CD8-positive, alpha-beta memory T cell (primary cell): ENCODE measurements at regions not wholly inside any gene's neighbourhood (a gene's known extent, or its start where the extent isn't known, plus 50 kb on each side); places are given as distances from the start of the nearest gene placed in this dataset.
"Not testable (repeated sequence)": the region's sequence is repeated elsewhere in the genome, so short reads cannot be mapped to it uniquely, and the experiment has no call there.

Experiments
- CTCF ChIA-PET: fragments of 350-600 bp; sonication (Branson Sonifier 250); formaldehyde crosslinking; loops from one replicate; lab custom pipeline; 2021; ENCODE audit warnings: antibody characterized with exemption; lab: Charles Lee
- POLR2A ChIA-PET: fragments of 350-600 bp; sonication (Branson Sonifier 250); formaldehyde crosslinking; loops from one replicate; lab custom pipeline; 2021; ENCODE audit warnings: antibody characterized with exemption; lab: Charles Lee
- DNase-seq, 5 donors: peaks; one replicate each; pipeline versions ENCODE4 v3.0.0 to v3.0.0-alpha.2; 2020 to 2022; ENCODE audit warnings: mixed read lengths in 1 of 5
- H3K27ac ChIP-seq: one replicate; pipeline ENCODE4 v1.7.0; 2013; ENCODE audit warnings: low read depth, mild to moderate bottlenecking, low read length, moderate library complexity
- H3K27me3 ChIP-seq: 2 replicates; pipeline ENCODE4 v1.7.0; 2013; ENCODE audit warnings: low read length, mild to moderate bottlenecking; ENCODE audit not compliant: insufficient read depth, poor library complexity, severe bottlenecking
- H3K36me3 ChIP-seq: 2 replicates; pipeline ENCODE4 v1.7.0; 2013; ENCODE audit warnings: mild to moderate bottlenecking, low read length, moderate library complexity; ENCODE audit not compliant: insufficient read depth
- H3K4me1 ChIP-seq: 2 replicates; pipeline ENCODE4 v1.7.0; 2013; ENCODE audit warnings: mild to moderate bottlenecking, low read length, moderate library complexity; ENCODE audit not compliant: insufficient read depth
- H3K4me3 ChIP-seq: 2 replicates; pipeline ENCODE4 v1.7.0; 2013; ENCODE audit warnings: mild to moderate bottlenecking, low read length
- H3K9me3 ChIP-seq: 2 replicates; pipeline ENCODE4 v1.7.0; 2013; ENCODE audit warnings: mild to moderate bottlenecking, low read length
- H3K27ac Mint-ChIP-seq, 8 donors: one replicate each; pipeline ENCODE4 v1.8.0; 2020 to 2021; ENCODE audit warnings: mixed read lengths in 8 of 8, mild to moderate bottlenecking in 6 of 8, inconsistent platforms in 3 of 8, moderate library complexity in 3 of 8
- H3K27me3 Mint-ChIP-seq, 2 donors: one replicate each; pipeline ENCODE4 v1.8.0; 2020 to 2021; ENCODE audit warnings: mixed read lengths in 2 of 2, mild to moderate bottlenecking in 1 of 2, moderate library complexity in 1 of 2
- H3K36me3 Mint-ChIP-seq, 3 donors: one replicate each; pipeline ENCODE4 v1.8.0; 2020 to 2021; ENCODE audit warnings: mixed read lengths in 3 of 3, inconsistent platforms in 1 of 3, mild to moderate bottlenecking in 1 of 3
- H3K4me1 Mint-ChIP-seq, 3 donors: one replicate each; pipeline ENCODE4 v1.8.0; 2020 to 2021; ENCODE audit warnings: mixed read lengths in 3 of 3, inconsistent platforms in 1 of 3, mild to moderate bottlenecking in 1 of 3
- H3K4me3 Mint-ChIP-seq, 7 donors: one replicate each; pipeline ENCODE4 v1.8.0; 2020 to 2021; ENCODE audit warnings: mixed read lengths in 7 of 7, mild to moderate bottlenecking in 6 of 7, moderate library complexity in 4 of 7, inconsistent platforms in 2 of 7
- H3K9me3 Mint-ChIP-seq, 5 donors: one replicate each; pipeline ENCODE4 v1.8.0; 2020 to 2022; ENCODE audit warnings: mixed read lengths in 5 of 5, mild to moderate bottlenecking in 3 of 5, moderate library complexity in 2 of 5, inconsistent platforms in 1 of 5

DNA sequence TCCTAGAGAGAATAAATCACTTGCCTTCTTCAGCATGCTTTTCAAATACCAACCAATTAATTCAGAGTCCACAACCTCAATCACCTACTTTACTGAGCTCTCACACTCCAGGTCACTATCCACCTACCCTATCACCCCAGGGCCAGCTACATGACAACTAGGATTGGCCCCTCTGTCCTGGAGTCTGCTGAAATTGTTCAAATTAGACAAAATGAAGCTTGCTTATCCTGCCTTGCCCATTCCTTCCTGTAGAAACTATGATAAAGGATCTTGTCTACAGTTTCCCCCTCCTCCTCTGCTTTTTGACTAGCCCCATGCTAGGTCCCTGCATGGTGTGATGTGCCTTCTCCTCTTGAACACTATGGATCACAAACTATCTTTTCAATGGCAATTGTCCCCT is 94.5 kb downstream of the JRKL start:
- Mint-ChIP-seq H3K36me3 (no peaks in the 10 kb centered on the region), H3K4me3 (no peak overlapping the region), H3K27me3 (peaks cover 18 to 34% of the 10 kb centered on the region in 2 donors), H3K9me3 (no peaks in the 10 kb centered on the region), H3K27ac (no peak overlapping the region), H3K4me1 (no peaks in the 10 kb centered on the region)
- no peak overlapping the region for H3K27ac ChIP-seq
- H3K9me3 ChIP-seq = no peaks in the 10 kb centered on the region
- no peak overlapping the region for H3K4me3 ChIP-seq
- POLR2A ChIA-PET = no interaction called here
- CTCF ChIA-PET = no interaction called here
- H3K4me1 ChIP-seq = no peaks in the 10 kb centered on the region
- no peak for DNase-seq
- H3K27me3 ChIP-seq = no peaks in the 10 kb centered on the region
- H3K36me3 ChIP-seq = no peaks in the 10 kb centered on the region

DNA sequence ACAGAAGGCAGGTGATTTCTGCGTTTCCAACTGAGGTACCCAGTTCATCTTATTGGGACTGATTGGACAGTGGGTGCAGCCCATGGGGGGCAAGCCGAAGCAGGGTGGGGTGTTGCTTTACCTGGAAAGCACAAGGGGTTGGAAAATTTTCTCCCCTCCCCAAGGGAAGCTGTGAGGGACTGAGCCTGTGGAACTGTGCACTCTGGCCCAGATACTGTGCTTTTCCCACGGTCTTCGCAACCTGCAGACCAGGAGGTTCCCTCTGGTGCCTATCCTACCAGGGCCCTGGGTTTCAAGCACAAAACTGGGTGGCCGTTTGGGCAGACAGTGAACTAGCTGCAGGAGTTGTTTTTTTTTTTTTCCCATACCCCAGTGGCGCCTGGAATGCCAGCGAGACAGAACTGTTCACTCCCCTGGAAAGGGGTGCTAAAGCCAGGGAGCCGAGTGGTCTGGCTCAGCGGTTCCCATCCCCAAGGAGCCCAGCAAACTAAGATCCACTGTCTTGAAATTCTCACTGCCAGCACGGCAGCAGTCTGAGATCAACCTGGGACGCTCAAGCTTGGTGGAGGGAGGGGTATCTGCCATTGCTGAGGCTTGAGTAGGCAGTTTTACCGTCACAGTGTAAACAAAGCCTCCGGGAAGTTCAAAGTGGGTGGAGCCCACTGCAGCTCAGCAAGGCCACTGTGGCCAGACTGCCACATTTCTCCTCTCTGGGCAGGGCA is 97.2 kb downstream of the JRKL start:
- Mint-ChIP-seq H3K4me3 (no peak overlapping the region), H3K27ac (no peak overlapping the region), H3K4me1 (no peaks in the 10 kb centered on the region), H3K9me3 (no peaks in the 10 kb centered on the region), H3K36me3 (no peaks in the 10 kb centered on the region), H3K27me3 (peaks cover 22 to 40% of the 10 kb centered on the region in 2 donors)
- no peak for DNase-seq
- Histone ChIP-seq H3K4me3 (no peak overlapping the region), H3K27ac (peak overlapping the region; percentile 12), H3K36me3 (no peaks in the 10 kb centered on the region), H3K4me1 (no peaks in the 10 kb centered on the region), H3K27me3 (no peaks in the 10 kb centered on the region), H3K9me3 (no peaks in the 10 kb centered on the region)
- ChIA-PET POLR2A (no interaction called here), CTCF (interaction anchor here (1.5 kb wide), 1 partner anchor 23 kb away, joined by 4 read pairs; no protein-coding TSS in a partner anchor)

DNA sequence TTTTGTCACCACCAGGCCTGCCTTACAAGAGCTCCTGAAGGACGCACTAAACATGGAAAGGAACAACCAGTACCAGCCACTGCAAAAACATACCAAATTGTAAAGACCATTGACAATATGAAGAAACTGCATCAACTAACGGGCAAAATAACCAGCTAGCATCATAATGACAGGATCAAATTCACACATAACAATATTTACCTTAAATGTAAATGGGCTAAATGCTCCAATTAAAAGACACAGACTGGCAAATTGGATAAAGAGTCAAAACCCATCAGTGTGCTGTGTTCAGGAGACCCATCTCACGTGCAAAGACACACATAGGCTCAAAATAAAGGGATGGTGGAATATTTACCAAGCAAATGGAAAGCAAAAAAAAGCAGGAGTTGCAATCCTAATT is 99.1 kb downstream of the JRKL start:
- H3K27ac ChIP-seq, H3K36me3 ChIP-seq, H3K27me3 ChIP-seq, POLR2A ChIA-PET, DNase-seq, H3K9me3 ChIP-seq, H3K4me1 Mint-ChIP-seq, H3K9me3 Mint-ChIP-seq, H3K4me3 Mint-ChIP-seq, H3K36me3 Mint-ChIP-seq, H3K4me1 ChIP-seq, CTCF ChIA-PET, H3K4me3 ChIP-seq, H3K27ac Mint-ChIP-seq: not testable (repeated sequence)
- H3K27me3 Mint-ChIP-seq = peaks cover 18 to 37% of the 10 kb centered on the region in 2 donors

DNA sequence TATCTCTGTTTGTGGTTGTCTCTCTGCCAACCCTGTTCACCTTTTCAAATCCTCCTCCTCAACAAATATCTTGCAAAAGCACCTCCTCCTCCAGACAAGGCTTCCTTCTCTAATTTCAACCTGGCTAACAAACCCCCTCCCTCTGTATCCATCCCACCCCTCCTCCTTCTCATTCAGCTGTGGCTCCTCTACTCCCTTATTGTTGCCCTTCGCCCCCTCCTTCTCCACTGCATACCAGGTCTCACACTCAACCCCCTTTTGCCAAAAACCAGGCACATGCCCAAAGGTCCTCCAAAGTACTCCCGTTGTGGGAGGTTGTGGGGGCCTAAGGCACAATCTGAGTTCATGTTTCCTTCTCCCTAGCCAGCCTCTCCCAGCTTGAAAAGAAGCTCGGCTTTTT is 110.6 kb downstream of the JRKL start:
- Histone ChIP-seq H3K4me3 (no peak overlapping the region), H3K27ac (no peak overlapping the region), H3K36me3 (no peaks in the 10 kb centered on the region), H3K4me1 (no peaks in the 10 kb centered on the region), H3K9me3 (no peaks in the 10 kb centered on the region), H3K27me3 (no peaks in the 10 kb centered on the region)
- H3K27me3 Mint-ChIP-seq = peaks cover 3 to 5% of the 10 kb centered on the region in 2 donors
- POLR2A ChIA-PET = no interaction called here
- H3K9me3 Mint-ChIP-seq = no peaks in the 10 kb centered on the region
- H3K27ac Mint-ChIP-seq = no peak overlapping the region
- H3K4me1 Mint-ChIP-seq = no peaks in the 10 kb centered on the region
- no peak for DNase-seq
- CTCF ChIA-PET = no interaction called here
- H3K36me3 Mint-ChIP-seq = no peaks in the 10 kb centered on the region
- no peak overlapping the region for H3K4me3 Mint-ChIP-seq

DNA sequence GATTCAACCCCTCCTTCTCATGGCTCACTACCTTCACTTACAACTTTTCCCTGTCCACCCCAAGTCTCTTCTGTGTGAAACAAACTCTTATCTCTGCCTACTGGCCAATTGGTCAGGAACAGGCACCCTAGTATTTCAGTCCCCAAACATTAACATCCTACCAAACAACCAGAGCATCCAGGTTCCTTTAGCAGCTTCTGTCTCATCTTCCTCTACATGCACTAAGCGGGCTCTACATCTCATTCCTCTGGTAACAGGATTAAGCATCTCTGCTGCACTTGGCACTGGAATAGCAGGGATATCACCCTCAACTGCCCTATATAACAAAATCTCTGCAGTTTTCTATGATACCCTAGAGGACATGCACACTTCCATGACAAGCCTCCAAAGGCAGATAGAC is 116.2 kb downstream of the JRKL start:
- CTCF ChIA-PET = no interaction called here
- Mint-ChIP-seq H3K9me3 (no peaks in the 10 kb centered on the region), H3K4me1 (no peaks in the 10 kb centered on the region), H3K4me3 (no peak overlapping the region), H3K27me3 (peaks cover 0 to 2% of the 10 kb centered on the region in 2 donors), H3K27ac (no peak overlapping the region), H3K36me3 (no peaks in the 10 kb centered on the region)
- no peak for DNase-seq
- Histone ChIP-seq H3K9me3 (no peaks in the 10 kb centered on the region), H3K4me1 (no peaks in the 10 kb centered on the region), H3K4me3 (no peak overlapping the region), H3K27me3 (no peaks in the 10 kb centered on the region), H3K27ac (peak overlapping the region; percentile 9), H3K36me3 (no peaks in the 10 kb centered on the region)
- POLR2A ChIA-PET = no interaction called here

DNA sequence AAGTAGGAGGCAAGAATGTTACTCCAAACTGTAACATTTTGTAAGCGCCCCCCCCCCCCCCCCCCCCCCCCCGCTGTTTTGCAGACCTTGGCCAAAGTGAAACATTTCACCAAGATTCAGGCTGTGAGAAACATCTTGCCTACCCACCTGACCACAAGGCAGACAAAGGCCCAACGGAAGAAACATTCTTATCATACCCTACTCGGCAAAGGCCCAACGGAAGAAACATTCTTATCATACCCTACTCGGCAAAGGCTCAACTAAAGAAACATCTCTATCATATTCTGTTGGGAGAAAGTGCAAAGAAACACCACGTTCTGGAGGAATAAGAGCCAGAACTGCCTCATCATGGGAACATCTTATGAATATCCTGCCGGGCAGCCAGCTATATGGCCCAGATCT is 117.1 kb downstream of the JRKL start:
- Histone ChIP-seq H3K4me3 (no peak overlapping the region), H3K27me3 (no peaks in the 10 kb centered on the region), H3K27ac (no peak overlapping the region), H3K9me3 (no peaks in the 10 kb centered on the region), H3K4me1 (no peaks in the 10 kb centered on the region), H3K36me3 (no peaks in the 10 kb centered on the region)
- peaks cover 0 to 2% of the 10 kb centered on the region in 2 donors for H3K27me3 Mint-ChIP-seq
- H3K36me3 Mint-ChIP-seq = no peaks in the 10 kb centered on the region
- POLR2A ChIA-PET = no interaction called here
- DNase-seq = no peak
- no peaks in the 10 kb centered on the region for H3K9me3 Mint-ChIP-seq
- no peaks in the 10 kb centered on the region for H3K4me1 Mint-ChIP-seq
- CTCF ChIA-PET = no interaction called here
- H3K27ac Mint-ChIP-seq = no peak overlapping the region
- H3K4me3 Mint-ChIP-seq = no peak overlapping the region

DNA sequence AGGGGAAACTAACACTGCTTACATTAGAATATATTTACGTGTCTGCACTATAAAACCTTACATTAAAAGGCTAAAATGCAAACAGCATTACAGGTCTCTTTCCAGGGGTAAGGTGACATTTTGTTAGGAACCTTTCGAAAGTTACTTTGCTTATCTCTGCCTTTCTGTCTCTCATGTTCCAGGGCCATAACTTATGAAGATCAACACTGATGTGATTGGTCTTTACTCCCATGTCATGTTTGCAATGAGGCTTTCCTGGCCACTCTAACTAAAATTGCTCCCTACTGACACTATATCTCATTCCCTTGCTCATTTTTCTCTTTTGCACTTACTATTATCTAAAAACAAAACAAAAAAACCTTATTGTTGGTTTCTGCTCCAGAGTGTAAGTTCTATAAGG is 119.0 kb downstream of the JRKL start:
- no peaks in the 10 kb centered on the region for H3K4me1 Mint-ChIP-seq
- ChIA-PET CTCF (no interaction called here), POLR2A (no interaction called here)
- no peak overlapping the region for H3K27ac ChIP-seq
- no peak overlapping the region for H3K4me3 ChIP-seq
- no peaks in the 10 kb centered on the region for H3K36me3 ChIP-seq
- peaks cover 0 to 4% of the 10 kb centered on the region in 2 donors for H3K27me3 Mint-ChIP-seq
- H3K36me3 Mint-ChIP-seq = no peaks in the 10 kb centered on the region
- no peaks in the 10 kb centered on the region for H3K4me1 ChIP-seq
- no peaks in the 10 kb centered on the region for H3K9me3 ChIP-seq
- H3K27me3 ChIP-seq = no peaks in the 10 kb centered on the region
- H3K27ac Mint-ChIP-seq = no peak overlapping the region
- no peak overlapping the region for H3K4me3 Mint-ChIP-seq
- H3K9me3 Mint-ChIP-seq = peaks cover 0 to 3% (median 2%) of the 10 kb centered on the region in 5 donors
- no peak for DNase-seq

DNA sequence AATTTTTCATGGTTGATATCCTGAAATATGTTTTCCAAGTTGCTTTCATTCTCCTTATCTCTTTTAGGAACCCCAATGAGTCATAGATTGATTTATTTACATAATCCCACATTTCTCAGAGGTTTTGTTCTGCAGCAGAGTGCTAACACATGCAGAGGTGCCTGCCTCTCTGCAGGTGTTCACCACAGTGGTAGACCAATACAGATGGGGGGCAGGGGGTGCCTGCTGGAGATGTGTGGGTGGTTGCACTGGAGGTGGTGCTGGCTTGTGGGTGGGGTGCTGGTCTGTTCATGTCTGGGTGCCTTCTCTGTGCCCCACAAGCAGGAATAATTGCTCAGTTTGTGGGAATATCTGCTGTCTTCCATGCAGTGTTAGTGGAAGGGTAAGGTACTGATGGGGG is 131.1 kb downstream of the JRKL start:
- CTCF ChIA-PET = no interaction called here
- Mint-ChIP-seq H3K9me3 (peaks cover 0 to 5% (median 1%) of the 10 kb centered on the region in 5 donors), H3K27ac (no peak overlapping the region)

More for the DNA sequence above, 131.1 kb downstream of the JRKL start:
- POLR2A ChIA-PET = no interaction called here
- no peak overlapping the region for H3K27ac ChIP-seq
- Mint-ChIP-seq H3K36me3 (no peaks in the 10 kb centered on the region), H3K27me3 (peaks cover 0 to 6% of the 10 kb centered on the region in 2 donors), H3K4me3 (no peak overlapping the region), H3K4me1 (no peaks in the 10 kb centered on the region)
- H3K27me3 ChIP-seq = no peaks in the 10 kb centered on the region
- no peaks in the 10 kb centered on the region for H3K36me3 ChIP-seq
- H3K4me3 ChIP-seq = no peak overlapping the region
- no peak for DNase-seq
- no peaks in the 10 kb centered on the region for H3K4me1 ChIP-seq
- no peaks in the 10 kb centered on the region for H3K9me3 ChIP-seq
